Lower leg skin (tissue), 4 donors: ENCODE measurements at regions not wholly inside any gene's neighbourhood (a gene's known extent, or its start where the extent isn't known, plus 50 kb on each side); places are given as distances from the start of the nearest gene placed in this dataset.

ENCODE experiments used
- DNase-seq, 2 donors: peaks; one replicate each; pipeline ENCODE4 v3.0.0-alpha.2; 2019; ENCODE audit warnings: low spot score in 2 of 2
- H3K4me3 ChIP-seq: fragments of 200-600 bp; sonication (generic); 2 replicates; pipeline ENCODE4 v1.5.1; 2017; ENCODE audit warnings: mild to moderate bottlenecking, low read depth; ENCODE audit not compliant: poor library complexity, severe bottlenecking
- POLR2A ChIP-seq, 2 donors: fragments of 450-650 bp; IDR thresholded peaks; one replicate each; pipeline ENCODE4 v1.6.1; 2016 to 2017; ENCODE audit warnings: antibody characterized with exemption in 2 of 2, mild to moderate bottlenecking in 1 of 2, moderate library complexity in 1 of 2
- whole genome bisulfite sequencing, 2 donors: methylation state at CpG; one replicate each; pipeline ENCODE4 v1.1.5; 2018; 5-methylcytosine and 5-hydroxymethylcytosine counted together
- intact Hi-C: fragments of 100-400 bp; cut with DNase I; formaldehyde crosslinking; loops from one replicate; pipeline ENCODE4 v1.15.0; 2023; ENCODE audit warnings: low total_unique reads
- TF ChIP-seq, protein P1 (sequence below), 3 donors: fragments of 450-650 bp; IDR thresholded peaks; one replicate each; pipeline ENCODE4 v1.5.1; 2016; ENCODE audit warnings: antibody characterized with exemption in 3 of 3, mild to moderate bottlenecking in 3 of 3, moderate library complexity in 2 of 3

DNA sequence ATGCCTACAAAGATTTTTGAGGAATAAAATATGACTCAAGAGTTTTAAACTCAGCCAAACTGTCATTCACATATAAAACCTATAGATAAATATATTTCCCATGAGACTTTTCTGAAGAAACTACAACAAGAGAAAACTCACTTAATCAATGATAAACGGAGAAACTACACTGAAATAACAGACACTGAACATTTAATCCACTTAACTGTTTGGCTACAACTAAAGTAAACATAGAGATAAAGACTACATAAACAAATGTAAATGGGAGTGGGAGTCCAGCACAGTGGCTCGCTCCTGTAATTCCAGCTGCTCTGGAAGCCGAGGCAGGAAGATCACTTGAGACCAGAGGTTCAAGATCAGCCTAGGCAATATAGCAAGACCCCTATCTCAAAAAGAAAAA is 79.2 kb downstream of the MEX3B start:
- H3K4me3 ChIP-seq, result no peak overlapping the region
- 83 to 89% methylated on average over 3 of the region's 3 CpGs for WGBS, 2 donors
- intact Hi-C loops, result no loop called here
- TF ChIP-seq, protein P1, sequence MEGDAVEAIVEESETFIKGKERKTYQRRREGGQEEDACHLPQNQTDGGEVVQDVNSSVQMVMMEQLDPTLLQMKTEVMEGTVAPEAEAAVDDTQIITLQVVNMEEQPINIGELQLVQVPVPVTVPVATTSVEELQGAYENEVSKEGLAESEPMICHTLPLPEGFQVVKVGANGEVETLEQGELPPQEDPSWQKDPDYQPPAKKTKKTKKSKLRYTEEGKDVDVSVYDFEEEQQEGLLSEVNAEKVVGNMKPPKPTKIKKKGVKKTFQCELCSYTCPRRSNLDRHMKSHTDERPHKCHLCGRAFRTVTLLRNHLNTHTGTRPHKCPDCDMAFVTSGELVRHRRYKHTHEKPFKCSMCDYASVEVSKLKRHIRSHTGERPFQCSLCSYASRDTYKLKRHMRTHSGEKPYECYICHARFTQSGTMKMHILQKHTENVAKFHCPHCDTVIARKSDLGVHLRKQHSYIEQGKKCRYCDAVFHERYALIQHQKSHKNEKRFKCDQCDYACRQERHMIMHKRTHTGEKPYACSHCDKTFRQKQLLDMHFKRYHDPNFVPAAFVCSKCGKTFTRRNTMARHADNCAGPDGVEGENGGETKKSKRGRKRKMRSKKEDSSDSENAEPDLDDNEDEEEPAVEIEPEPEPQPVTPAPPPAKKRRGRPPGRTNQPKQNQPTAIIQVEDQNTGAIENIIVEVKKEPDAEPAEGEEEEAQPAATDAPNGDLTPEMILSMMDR (IDR thresholded peaks at IDR 0.05), result no peak
- TF ChIP-seq POLR2A (IDR thresholded peaks at IDR 0.05), result no peak
- no peak for DNase-seq

GRCh38 chr15:81962482-81962881 is 83.3 kb downstream of the MEX3B start:
- DNase-seq, result no peak
- intact Hi-C loops, result no loop called here
- no peak overlapping the region for H3K4me3 ChIP-seq
- no peak for TF ChIP-seq POLR2A (IDR thresholded peaks at IDR 0.05)
- TF ChIP-seq, protein P1 (IDR thresholded peaks at IDR 0.05), result no peak

DNA sequence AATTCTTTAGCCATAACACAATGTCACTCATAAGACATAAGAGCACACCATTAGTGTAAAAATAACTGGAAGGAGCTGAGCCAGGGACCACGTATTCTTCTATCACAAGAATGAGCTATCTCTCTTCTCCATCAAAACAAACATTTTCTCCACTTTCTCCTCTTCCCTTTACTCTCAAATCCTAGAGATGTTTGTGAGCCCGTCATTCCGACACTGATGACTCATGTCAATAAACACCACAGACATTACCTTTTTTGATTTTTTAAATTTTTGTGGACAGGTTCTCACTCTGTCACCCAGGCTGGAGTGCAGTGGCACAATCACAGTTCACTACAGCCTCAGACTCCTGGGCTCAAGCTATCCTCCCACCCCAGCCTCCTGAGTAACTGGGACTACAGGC is 86.6 kb downstream of the MEX3B start:
- intact Hi-C loops, result no loop called here
- no peak for TF ChIP-seq POLR2A (IDR thresholded peaks at IDR 0.05)
- TF ChIP-seq, protein P1 (IDR thresholded peaks at IDR 0.05), result no peak

DNA sequence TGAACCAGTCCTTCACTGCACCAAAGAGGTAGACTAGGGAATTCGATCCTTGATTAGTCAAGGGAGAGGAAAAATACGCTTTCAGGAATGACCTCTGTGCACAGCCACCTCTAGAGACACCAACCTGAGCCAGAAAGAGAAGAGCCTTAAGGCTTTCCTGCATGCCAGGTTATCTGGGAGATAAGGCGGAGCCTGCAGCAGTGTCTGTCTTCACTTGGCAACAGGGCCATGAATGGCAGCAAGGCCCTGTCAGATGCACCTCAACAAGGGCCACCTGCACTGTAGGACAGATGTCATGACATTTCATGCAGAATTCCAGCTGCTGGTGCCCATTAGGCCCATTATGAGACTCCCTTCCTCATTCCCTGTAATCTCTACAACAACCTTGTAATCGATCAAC is 88.1 kb downstream of the MEX3B start:
- intact Hi-C loops, result no loop called here
- TF ChIP-seq, protein P1 (IDR thresholded peaks at IDR 0.05), result no peak
- TF ChIP-seq POLR2A (IDR thresholded peaks at IDR 0.05), result no peak
- 72 to 80% methylated on average over 4 of the region's 4 CpGs for whole genome bisulfite sequencing, 2 donors
- DNase-seq, result no peak
- no peak overlapping the region for H3K4me3 ChIP-seq

More for the DNA sequence above, 86.6 kb downstream of the MEX3B start:
- no peak for DNase-seq
- H3K4me3 ChIP-seq, result no peak overlapping the region
- 83 to 84% methylated on average over 3 of the region's 3 CpGs for WGBS, 2 donors

- no peak for DNase-seq
- 77 to 83% methylated on average over 6 of the region's 6 CpGs for WGBS, 2 donors
- no peak overlapping the region for H3K4me3 ChIP-seq
- intact Hi-C loops, result no loop called here
- TF ChIP-seq, protein P1 (IDR thresholded peaks at IDR 0.05), result no peak
- no peak for TF ChIP-seq POLR2A (IDR thresholded peaks at IDR 0.05)
Measured at GRCh38 chr15:81955382-81956062, 90.3 kb downstream of the MEX3B start.
